ENCODE measurements at regions not wholly inside any gene's neighbourhood (a gene's known extent, or its start where the extent isn't known, plus 50 kb on each side); places are given as distances from the start of the nearest gene placed in this dataset.

GRCh38 chr12:111149299-111149698 is 219.6 kb downstream of the PHETA1 start:
- TF ChIP-seq CTCF (IDR thresholded peaks at IDR 0.05) (no peak), POLR2A (IDR thresholded peaks at IDR 0.05) (no peak)

Data from transverse colon (tissue), 3 donors.